Rectal smooth muscle tissue (tissue), 1 donor: ENCODE measurements at regions not wholly inside any gene's neighbourhood (a gene's known extent, or its start where the extent isn't known, plus 50 kb on each side); places are given as distances from the start of the nearest gene placed in this dataset.
"Not testable (repeated sequence)": the region's sequence is repeated elsewhere in the genome, so short reads cannot be mapped to it uniquely, and the experiment has no call there.

ENCODE experiments used
- H3K27ac ChIP-seq: one replicate; pipeline ENCODE4 v1.7.0; 2013; ENCODE audit warnings: low read depth, low read length, inconsistent platforms
- H3K27me3 ChIP-seq: one replicate; pipeline ENCODE4 v1.7.0; 2013; ENCODE audit warnings: low read length; ENCODE audit not compliant: control insufficient read depth, insufficient read depth
- H3K36me3 ChIP-seq: one replicate; pipeline ENCODE4 v1.7.0; 2013; ENCODE audit warnings: low read length; ENCODE audit not compliant: control insufficient read depth, insufficient read depth
- H3K4me1 ChIP-seq: one replicate; pipeline ENCODE4 v1.7.0; 2013; ENCODE audit warnings: low read length; ENCODE audit not compliant: control insufficient read depth, insufficient read depth
- H3K4me3 ChIP-seq: one replicate; pipeline ENCODE4 v1.7.0; 2013; ENCODE audit warnings: low read length
- H3K9ac ChIP-seq: one replicate; pipeline ENCODE4 v1.7.0; 2013; ENCODE audit warnings: low read length

DNA sequence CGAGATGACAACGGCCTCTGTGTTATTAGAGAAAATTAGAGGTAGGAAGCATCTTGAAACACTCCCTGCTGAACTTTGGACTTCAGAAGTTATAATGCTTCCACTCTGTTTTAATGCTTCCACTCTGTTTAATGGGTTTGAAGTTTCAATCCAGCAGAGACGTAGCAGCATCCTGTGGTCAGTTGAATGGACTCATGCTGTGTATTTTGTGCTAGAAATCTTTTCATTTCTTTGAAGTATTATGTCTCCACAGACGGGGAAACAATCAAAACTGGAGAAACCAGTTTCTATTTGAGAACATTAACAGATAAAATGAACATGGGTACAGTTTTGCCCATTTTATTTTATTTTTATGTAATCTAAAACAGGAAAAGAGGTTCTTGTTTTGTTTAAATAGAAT, 1736.2 kb downstream of the SLITRK5 start:
- Histone ChIP-seq H3K27me3 (no peaks in the 10 kb centered on the region), H3K27ac (no peak overlapping the region), H3K36me3 (no peaks in the 10 kb centered on the region)

DNA sequence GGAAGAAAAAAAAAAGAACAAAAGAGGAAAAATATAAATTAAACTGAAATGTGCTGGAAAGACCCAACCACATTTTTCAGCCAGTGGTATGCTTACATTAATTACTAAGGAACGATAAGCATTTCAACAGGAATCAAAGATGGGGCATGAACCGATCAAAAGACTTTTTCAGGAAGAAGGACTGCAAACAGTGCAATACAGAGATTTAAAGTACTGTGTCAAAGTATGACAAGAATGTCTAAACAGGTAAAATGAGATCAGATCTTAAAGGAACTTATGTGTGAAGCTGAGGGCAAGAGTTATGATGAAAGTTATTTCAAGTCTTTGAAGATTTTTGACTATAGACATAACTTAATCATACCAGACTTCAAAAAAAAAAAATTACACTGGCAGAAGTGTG, 1761.8 kb downstream of the SLITRK5 start:
- Histone ChIP-seq H3K27ac (no peak overlapping the region), H3K4me1 (no peaks in the 10 kb centered on the region), H3K36me3 (no peaks in the 10 kb centered on the region), H3K9ac (no peak overlapping the region), H3K4me3 (no peak overlapping the region), H3K27me3 (no peaks in the 10 kb centered on the region)

More for the DNA sequence above, 1736.2 kb downstream of the SLITRK5 start:
- H3K4me1 ChIP-seq: no peaks in the 10 kb centered on the region
- no peak overlapping the region for H3K9ac ChIP-seq
- H3K4me3 ChIP-seq: no peak overlapping the region

DNA sequence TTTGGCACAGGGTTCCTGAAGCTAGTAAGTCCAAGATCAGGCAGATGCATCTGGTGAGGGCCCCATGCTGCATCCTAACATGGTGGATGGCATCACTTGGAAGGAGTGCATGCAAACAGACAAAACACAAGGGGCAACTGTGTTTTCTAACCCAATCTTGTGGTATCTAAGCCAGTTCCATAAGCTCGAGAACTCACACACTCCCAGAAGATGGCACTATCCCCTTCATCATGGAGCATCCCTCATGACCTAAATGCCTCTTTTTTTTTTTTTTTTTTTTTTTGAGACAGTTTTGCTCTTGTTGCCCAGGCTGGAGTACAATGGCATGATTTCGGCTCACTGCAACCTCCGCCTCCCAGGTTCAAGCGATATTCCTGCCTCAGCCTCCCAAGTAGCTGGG, 1763.5 kb downstream of the SLITRK5 start:
- H3K27me3 ChIP-seq, H3K9ac ChIP-seq, H3K4me1 ChIP-seq, H3K27ac ChIP-seq, H3K4me3 ChIP-seq, H3K36me3 ChIP-seq: not testable (repeated sequence)

DNA sequence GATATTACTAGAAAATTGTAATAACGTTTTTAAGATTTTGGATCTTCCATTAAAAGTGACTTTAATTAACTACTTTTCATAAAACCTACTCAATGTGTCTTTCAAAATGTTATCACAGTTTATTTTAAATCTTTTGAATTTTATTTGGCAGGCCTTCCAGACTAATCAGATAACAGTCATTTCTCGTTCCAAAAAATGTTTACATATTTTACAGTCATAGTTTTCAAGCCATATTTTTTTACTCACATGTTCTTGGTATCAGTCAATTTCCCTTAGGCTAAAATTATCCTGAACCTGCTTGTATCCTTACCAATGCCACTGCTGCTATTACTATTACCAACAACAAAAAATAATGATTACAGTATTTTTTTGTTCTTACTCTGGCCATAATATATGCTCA, 1783.5 kb downstream of the SLITRK5 start:
- H3K4me1 ChIP-seq: no peaks in the 10 kb centered on the region
- H3K27me3 ChIP-seq: no peaks in the 10 kb centered on the region
- no peak overlapping the region for H3K9ac ChIP-seq
- no peaks in the 10 kb centered on the region for H3K36me3 ChIP-seq
- no peak overlapping the region for H3K27ac ChIP-seq
- no peak overlapping the region for H3K4me3 ChIP-seq

DNA sequence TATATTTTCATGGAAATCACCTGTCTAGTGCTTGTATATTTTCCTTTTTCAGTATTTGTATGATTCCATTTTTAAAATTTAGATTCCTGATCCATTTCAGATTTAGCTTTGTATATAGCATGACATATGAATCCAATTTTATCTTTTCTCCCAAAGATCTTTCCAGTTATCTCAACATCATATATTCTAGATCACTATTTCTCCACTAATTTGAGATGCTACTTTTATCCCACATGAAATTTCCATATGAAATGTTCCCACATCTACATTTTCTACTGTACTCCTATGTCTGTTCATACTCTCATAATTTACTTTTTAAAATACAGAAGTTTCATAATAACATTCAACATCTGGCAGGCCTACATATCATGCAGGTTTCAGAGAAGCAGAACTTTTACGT, 1784.1 kb downstream of the SLITRK5 start:
- no peaks in the 10 kb centered on the region for H3K36me3 ChIP-seq
- no peak overlapping the region for H3K4me3 ChIP-seq
- H3K27ac ChIP-seq: no peak overlapping the region
- H3K4me1 ChIP-seq: no peaks in the 10 kb centered on the region
- no peak overlapping the region for H3K9ac ChIP-seq
- no peaks in the 10 kb centered on the region for H3K27me3 ChIP-seq

DNA sequence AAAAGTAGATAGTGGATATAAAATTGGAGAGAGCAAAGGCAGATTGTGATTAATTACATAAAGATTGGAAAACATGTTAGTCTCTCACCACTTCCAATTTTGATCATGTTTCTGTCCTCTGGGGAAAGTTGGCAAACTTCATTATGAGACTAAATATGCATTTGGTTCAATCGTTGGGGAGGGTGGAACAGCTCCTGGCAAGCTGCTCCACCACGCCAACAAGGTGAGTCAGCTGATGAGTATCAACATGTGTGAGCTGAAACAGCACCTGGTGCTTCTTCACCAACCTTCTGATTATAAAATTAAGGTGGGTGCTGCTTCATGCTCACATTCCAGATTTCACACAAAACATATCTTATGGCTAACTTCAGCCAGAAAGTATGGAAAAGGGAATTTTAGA, 1784.6 kb downstream of the SLITRK5 start:
- Histone ChIP-seq H3K4me1 (no peaks in the 10 kb centered on the region), H3K9ac (no peak overlapping the region), H3K4me3 (no peak overlapping the region), H3K27ac (no peak overlapping the region), H3K27me3 (no peaks in the 10 kb centered on the region), H3K36me3 (no peaks in the 10 kb centered on the region)

DNA sequence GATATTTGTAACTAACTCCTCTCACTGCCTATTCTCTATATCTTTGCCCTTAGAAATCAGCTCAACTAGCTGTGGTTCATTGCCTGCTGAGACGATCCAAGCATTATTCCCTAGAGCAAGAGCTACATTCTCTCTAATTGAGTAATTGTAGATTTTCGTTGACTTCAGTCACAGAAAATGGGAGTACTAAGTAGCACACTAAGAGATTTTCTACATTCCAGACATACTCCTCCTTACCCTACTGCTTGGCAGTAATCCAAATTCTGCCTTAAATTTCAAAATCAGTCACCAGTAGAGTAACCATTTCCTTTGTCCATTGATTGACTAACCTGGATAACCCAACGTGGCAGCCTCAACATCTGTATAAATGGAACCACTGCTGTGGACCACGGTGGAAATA, 1786.8 kb downstream of the SLITRK5 start:
- Histone ChIP-seq H3K36me3 (no peaks in the 10 kb centered on the region), H3K27me3 (no peaks in the 10 kb centered on the region), H3K27ac (no peak overlapping the region), H3K4me3 (no peak overlapping the region), H3K4me1 (no peaks in the 10 kb centered on the region), H3K9ac (no peak overlapping the region)

DNA sequence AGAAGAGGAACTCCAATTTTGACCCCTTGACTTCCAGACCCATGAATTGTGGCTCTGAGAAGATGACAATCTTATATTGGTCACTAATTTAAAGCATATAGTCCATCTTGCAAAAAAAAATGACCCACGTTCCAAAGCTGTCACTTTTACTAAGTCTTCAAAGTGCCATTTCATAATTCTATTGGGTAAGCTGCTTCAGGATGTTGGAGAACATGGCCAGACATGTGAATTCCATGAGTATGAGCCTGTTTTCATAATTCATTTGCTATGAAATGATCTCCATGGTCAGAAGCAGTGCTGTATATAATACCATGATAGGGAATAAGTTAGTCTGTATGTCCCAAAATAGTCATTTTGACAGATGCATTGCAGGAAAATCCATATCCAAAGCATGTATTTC, 1787.3 kb downstream of the SLITRK5 start:
- Histone ChIP-seq H3K27ac (no peak overlapping the region), H3K27me3 (no peaks in the 10 kb centered on the region), H3K36me3 (no peaks in the 10 kb centered on the region), H3K4me3 (no peak overlapping the region), H3K4me1 (no peaks in the 10 kb centered on the region), H3K9ac (no peak overlapping the region)

DNA sequence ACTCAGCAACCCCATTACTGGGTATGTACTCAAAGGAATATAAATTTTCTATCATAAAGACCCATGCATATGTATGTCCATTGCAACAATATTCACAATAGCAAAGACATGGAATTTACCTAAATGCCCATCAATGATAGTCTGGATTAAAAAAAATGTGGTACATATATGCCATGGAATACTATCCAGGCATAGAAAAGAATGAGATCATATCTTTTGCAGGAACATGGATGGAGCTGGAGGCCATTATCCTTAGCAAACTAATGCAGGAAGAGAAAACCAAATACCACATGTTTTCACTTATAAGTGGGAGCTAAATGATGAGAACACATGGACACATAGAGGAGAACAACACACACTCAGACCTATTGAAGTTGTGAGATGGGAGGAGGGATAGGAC, 1789.7 kb downstream of the SLITRK5 start:
- not testable (repeated sequence) for H3K36me3 ChIP-seq, H3K27ac ChIP-seq, H3K4me1 ChIP-seq, H3K9ac ChIP-seq, H3K4me3 ChIP-seq, H3K27me3 ChIP-seq

DNA sequence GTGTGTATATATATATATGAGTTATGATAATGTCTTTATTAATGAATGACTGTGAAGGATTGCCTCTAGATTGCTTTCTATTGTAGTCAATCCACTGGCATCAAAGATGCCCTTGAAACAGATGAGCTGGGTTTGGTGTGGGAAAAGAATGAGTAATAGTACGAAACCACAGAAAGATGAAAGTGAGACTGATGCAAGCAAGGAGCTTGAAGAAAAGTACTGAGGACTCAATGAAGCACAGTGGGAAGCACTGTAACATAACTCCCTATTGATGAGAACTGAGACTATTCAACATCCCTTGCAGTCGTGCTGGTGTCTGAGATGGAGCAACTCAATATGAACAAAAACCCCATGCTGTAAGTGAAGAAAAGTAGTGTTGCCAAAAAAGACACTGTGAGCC, 1794.2 kb downstream of the SLITRK5 start:
- Histone ChIP-seq H3K4me1 (no peaks in the 10 kb centered on the region), H3K27me3 (no peaks in the 10 kb centered on the region), H3K36me3 (no peaks in the 10 kb centered on the region), H3K9ac (no peak overlapping the region), H3K4me3 (no peak overlapping the region), H3K27ac (no peak overlapping the region)

DNA sequence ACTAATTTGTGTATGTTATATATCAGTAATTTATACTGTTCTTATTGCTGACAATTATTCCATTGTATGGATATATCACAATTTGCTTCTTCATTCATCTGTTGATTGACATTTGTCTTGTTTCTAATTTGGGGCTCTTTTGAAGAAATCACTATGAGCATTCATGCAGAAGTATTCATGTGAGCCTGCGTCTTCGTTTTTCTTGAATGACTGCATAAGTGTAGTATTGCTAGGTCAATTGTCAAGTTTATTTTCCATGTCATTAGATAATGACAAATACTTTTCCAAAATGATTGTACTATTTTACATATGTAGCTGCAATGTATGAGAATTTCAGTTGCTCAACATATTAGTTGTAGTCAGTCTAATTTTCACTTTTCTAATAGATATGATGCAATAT, 1796.9 kb downstream of the SLITRK5 start:
- Histone ChIP-seq H3K4me3 (no peak overlapping the region), H3K9ac (no peak overlapping the region)

DNA sequence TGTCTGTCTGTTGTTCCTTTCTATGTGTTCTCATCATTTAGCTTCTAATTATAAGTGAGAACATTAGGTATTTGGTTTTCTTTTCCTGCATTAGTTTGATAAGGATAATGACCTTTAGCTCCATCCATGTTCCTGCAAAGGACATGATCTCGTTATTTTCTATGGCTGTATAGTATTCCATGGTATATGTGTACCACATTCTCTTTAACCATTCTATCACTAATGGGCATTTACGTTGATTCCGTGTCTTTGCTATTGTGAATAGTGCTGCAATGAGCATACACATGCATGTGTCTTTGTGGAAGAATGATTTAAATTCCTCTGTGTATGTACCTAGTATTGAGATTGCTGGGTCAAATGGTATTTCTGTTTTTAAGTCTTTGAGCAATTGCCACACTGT, 1799.7 kb downstream of the SLITRK5 start:
- H3K27me3 ChIP-seq: no peaks in the 10 kb centered on the region
- H3K4me3 ChIP-seq: no peak overlapping the region
- no peaks in the 10 kb centered on the region for H3K36me3 ChIP-seq
- H3K27ac ChIP-seq: no peak overlapping the region
- no peak overlapping the region for H3K9ac ChIP-seq
- no peaks in the 10 kb centered on the region for H3K4me1 ChIP-seq

More for the DNA sequence above, 1796.9 kb downstream of the SLITRK5 start:
- no peak overlapping the region for H3K27ac ChIP-seq
- no peaks in the 10 kb centered on the region for H3K36me3 ChIP-seq
- H3K4me1 ChIP-seq: no peaks in the 10 kb centered on the region
- no peaks in the 10 kb centered on the region for H3K27me3 ChIP-seq

DNA sequence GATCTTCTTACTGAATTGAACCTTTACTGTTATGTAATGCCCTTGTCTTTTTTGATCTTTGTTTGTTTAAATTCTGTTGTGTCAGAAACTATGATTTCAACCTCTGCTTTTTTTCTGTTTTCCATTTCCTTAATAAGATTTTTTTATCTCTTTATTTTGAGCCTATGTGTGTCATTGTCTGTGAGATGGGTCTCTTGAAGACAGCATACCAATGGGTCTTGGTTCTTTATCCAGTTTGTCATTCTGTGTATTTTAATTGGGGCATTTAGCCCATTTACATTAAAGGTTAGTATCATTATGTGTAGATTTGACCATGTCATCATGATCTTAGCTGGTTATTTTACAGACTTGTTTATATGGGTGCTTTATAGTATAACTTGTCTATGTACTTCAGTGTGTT, 1803.3 kb downstream of the SLITRK5 start:
- Histone ChIP-seq H3K27ac (no peak overlapping the region), H3K27me3 (no peaks in the 10 kb centered on the region), H3K4me3 (no peak overlapping the region), H3K9ac (no peak overlapping the region), H3K4me1 (no peaks in the 10 kb centered on the region), H3K36me3 (no peaks in the 10 kb centered on the region)

DNA sequence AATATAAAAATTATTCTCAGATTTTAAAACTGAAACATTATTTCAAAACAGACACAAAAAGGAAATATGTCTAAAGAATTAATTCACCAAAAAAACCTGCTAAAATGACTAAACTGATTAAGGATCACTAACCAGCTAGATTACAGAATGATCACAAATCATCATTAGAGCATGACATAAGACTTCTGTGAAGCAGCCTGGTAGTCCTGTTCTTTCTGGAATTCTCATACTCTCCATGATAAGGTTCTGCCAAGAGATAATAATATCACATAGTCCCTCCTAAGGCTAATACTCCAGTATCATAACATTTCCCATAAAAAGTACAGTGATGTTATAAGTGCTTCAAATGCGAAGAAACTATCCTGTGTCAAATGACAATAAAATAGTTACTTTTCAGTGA, 1814.9 kb downstream of the SLITRK5 start:
- H3K4me1 ChIP-seq: no peaks in the 10 kb centered on the region

More for the DNA sequence above, 1814.9 kb downstream of the SLITRK5 start:
- H3K27me3 ChIP-seq: no peaks in the 10 kb centered on the region
- H3K4me3 ChIP-seq: no peak overlapping the region
- no peaks in the 10 kb centered on the region for H3K36me3 ChIP-seq
- no peak overlapping the region for H3K27ac ChIP-seq
- H3K9ac ChIP-seq: no peak overlapping the region
